ENCODE measurements at regions not wholly inside any gene's neighbourhood (a gene's known extent, or its start where the extent isn't known, plus 50 kb on each side); places are given as distances from the start of the nearest gene placed in this dataset.

DNA sequence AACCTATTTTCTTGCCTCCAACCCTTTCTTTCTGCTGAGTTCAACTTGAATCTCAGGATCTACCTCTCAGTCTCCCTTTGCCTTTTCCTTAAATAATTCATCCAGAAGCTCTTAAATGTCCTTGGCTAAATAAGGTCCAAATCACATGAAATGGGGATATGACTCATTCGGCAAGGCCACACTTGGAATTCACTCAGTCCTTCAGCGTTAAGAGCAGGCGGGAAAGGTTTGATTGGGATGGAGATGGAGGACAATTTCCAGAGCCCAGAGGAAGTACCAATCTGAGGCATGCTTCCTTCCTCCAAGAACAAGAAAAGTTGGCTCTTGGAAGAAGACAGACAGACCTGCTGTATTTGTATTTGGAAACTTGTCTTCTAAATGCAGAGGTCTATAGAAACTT lies 128.5 kb downstream of the PROX1 start:
- DNase-seq, result no peak
- Histone ChIP-seq H3K27ac (ENCODE audit: insufficient read length, low read depth, low read length) (no peak overlapping the region), H2BK5ac (ENCODE audit: insufficient read length, low read length) (no peak overlapping the region), H3K9me3 (ENCODE audit: control insufficient read depth, low read depth, low read length) (peaks cover 8% of the 10 kb centered on the region), H3K56ac (ENCODE audit: insufficient read length, low read depth, low read length) (no peak overlapping the region), H2BK12ac (ENCODE audit: insufficient read length, low read depth, low read length) (no peak overlapping the region), H2AFZ (ENCODE audit: low read length) (no peak overlapping the region), H2BK20ac (ENCODE audit: low read depth, low read length, poor library complexity, severe bottlenecking) (no peak overlapping the region), H3K4me1 (ENCODE audit: insufficient read depth, low read length) (no peaks in the 10 kb centered on the region), H3K4ac (ENCODE audit: low read depth, low read length) (no peak overlapping the region), H3K79me1 (ENCODE audit: insufficient read depth, low read depth, low read length, poor library complexity, severe bottlenecking) (no peaks in the 10 kb centered on the region), H3K9ac (ENCODE audit: extremely low read depth, insufficient read length, low read length) (no peak overlapping the region), H3K23ac (ENCODE audit: insufficient read length, low read depth, low read length) (no peak overlapping the region), H3K4me2 (ENCODE audit: insufficient read depth, insufficient read length, low read length) (no peak overlapping the region), H4K8ac (replicated peaks; ENCODE audit: insufficient read length, low read depth, low read length) (no peak overlapping the region), H3K14ac (ENCODE audit: insufficient read depth, low read length) (no peak overlapping the region), H3T11ph (ENCODE audit: low read length) (no peak overlapping the region), H4K91ac (ENCODE audit: insufficient read length, low read depth, low read length) (no peak overlapping the region), H2BK120ac (ENCODE audit: low read depth, low read length, poor library complexity, severe bottlenecking) (no peak overlapping the region), H3K18ac (ENCODE audit: insufficient read length, low read depth, low read length) (no peak overlapping the region), H2AK5ac (ENCODE audit: insufficient read length, low read length) (no peak overlapping the region), H4K5ac (ENCODE audit: insufficient read length, low read depth, low read length) (no peak overlapping the region), H3K27me3 (ENCODE audit: insufficient read depth, low read length) (no peaks in the 10 kb centered on the region), H4K20me1 (ENCODE audit: control insufficient read depth, insufficient read depth, insufficient read length) (no peaks in the 10 kb centered on the region), H3K79me2 (ENCODE audit: insufficient read depth, low read length) (no peaks in the 10 kb centered on the region), H3K23me2 (ENCODE audit: insufficient read length, low read depth, low read length, poor library complexity, severe bottlenecking) (no peaks in the 10 kb centered on the region), H2BK15ac (ENCODE audit: low read depth, low read length) (no peak overlapping the region)
- WGBS (ENCODE audit: extremely low coverage, insufficient read length, low lambda C conversion rate), result no CpG with 5 or more reads among the region's 3 CpGs
- Mint-ChIP-seq H3K4me3 (no peak overlapping the region), H3K4me1 (0 out of 4 replicates have a peak, but pooled peaks cover 4 to 5% of the 10 kb centered on the region in 2 experiments), H3K9me3 (peaks cover 18% of the 10 kb centered on the region in 2 experiments), H3K36me3 (ENCODE audit: insufficient read depth in 1 of 3, low read depth in 3 of 3) (peaks cover 0 to 17% (median 9%) of the 10 kb centered on the region in 3 experiments; a peak in 5 of 7 replicates), H3K27ac (no peak overlapping the region), H3K27me3 (ENCODE audit: low read depth) (peaks cover 7% of the 10 kb centered on the region; the same call in 1 of the 2 replicates)
- no peak for TF ChIP-seq CTCF (conservative IDR thresholded peaks at IDR 0.05)

Data from H9 (cell line).